GM19438 (cell line): ENCODE measurements at regions not wholly inside any gene's neighbourhood (a gene's known extent, or its start where the extent isn't known, plus 50 kb on each side); places are given as distances from the start of the nearest gene placed in this dataset.
A peak's percentile ranks its signal among the peaks of the same experiment; 100 is the strongest.
"Not testable (repeated sequence)": the region's sequence is repeated elsewhere in the genome, so short reads cannot be mapped to it uniquely, and the experiment has no call there.

Experiments
- ATAC-seq: cut with Tn5 transposase; IDR thresholded peaks from one replicate; pipeline ENCODE4 v1.9.1; 2021; ENCODE audit warnings: low read depth; ENCODE audit not compliant: unreplicated experiment

GRCh38 chr5:159493696-159494095, 163.4 kb upstream of the IL12B start:
- ATAC-seq = no peak

GRCh38 chr5:159496773-159497172, 166.5 kb upstream of the IL12B start:
- ATAC-seq = no peak

GRCh38 chr5:159497221-159497620, 166.9 kb upstream of the IL12B start:
- no peak for ATAC-seq

DNA sequence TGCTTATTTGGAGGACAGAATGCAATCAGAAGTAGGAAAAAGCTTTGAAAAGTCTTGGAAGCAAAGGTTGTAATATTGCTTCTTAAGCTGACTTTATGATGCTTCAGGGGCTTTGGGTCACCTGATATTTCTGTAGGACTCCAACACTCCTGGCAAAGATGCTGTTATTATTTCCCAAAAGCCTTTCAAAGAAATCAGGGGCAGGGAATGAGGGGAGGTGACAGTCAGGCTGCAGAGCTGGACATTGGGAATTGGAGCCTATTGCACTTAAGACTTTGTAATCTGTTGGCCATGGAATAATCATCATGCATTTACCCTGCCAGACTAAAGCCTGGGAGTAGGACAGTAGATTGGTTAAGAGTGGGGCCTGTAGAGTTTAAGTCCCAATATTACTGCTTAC, 168.3 kb upstream of the IL12B start:
- no peak for ATAC-seq

- not testable (repeated sequence) for ATAC-seq
Measured at GRCh38 chr5:159502116-159502515, 171.8 kb upstream of the IL12B start.

GRCh38 chr5:159503236-159503635, 172.9 kb upstream of the IL12B start:
- ATAC-seq = no peak

- ATAC-seq = no peak
Measured at GRCh38 chr5:159504106-159504856, 174.0 kb upstream of the IL12B start.

- no peak for ATAC-seq
Measured at GRCh38 chr5:159504857-159505304, 174.6 kb upstream of the IL12B start.

- ATAC-seq = no peak
Measured at GRCh38 chr5:159507055-159507454, 176.8 kb upstream of the IL12B start.

DNA sequence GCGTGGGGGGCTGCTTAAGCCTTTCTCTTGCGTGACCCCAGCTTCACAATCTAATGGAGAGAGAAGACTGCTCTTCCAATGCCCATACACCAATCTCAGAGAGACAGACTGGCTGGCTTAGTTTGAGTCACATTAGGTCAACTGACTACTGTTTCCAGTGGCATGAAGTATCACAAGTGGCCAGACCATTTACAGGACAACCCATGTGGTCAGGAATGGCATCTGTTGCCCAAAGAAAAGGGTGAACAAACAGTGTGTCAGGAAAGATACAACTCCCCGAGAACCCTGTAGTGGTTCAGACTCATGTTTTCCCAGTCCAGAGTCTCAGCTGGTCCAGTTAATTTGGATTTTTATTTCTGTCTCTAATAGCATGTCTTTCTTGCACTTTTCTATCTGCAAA, 177.4 kb upstream of the IL12B start:
- ATAC-seq = no peak

- ATAC-seq = no peak
Measured at GRCh38 chr5:159508344-159508743, 178.1 kb upstream of the IL12B start.

GRCh38 chr5:159509002-159509660, 178.8 kb upstream of the IL12B start:
- no peak for ATAC-seq

DNA sequence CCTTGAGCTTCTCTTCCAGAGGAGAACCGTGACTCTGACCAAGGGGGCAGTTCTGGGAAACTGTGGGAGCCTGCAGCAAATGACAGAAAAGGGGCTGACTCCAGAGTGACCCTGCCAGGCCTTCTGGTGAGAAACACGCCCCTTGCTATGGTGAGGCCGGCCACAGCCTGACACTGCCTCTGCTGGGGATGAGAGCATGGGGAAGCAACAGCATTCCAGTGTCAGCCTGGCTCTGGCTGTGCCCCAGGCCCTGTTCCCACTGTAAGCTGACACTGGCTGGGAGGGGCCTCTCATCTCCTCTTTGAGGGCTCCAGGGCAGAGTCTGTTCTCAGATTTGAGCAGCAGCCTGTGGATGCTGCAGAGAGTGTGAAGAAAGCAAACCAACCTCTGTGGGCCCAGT, 180.0 kb upstream of the IL12B start:
- ATAC-seq = no peak

DNA sequence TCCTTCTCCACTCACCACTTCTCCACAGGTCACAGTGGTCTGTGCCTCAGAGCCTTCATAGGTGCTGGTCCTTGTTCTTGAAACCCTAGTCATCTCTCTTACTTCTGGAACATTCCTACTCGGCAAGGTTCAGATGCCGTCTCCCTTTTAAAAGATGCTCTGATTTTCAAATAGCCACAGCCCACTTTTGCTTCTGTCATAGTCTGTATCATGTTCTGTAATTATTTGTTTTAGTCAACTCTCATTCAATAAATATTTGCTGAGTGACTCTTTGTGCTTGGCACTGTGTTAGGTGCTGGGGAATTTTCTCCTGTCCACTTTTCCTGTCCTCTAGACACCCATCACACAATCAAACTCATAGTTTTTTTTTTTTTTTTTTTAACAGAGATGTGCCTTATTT, 181.3 kb upstream of the IL12B start:
- ATAC-seq = no peak

DNA sequence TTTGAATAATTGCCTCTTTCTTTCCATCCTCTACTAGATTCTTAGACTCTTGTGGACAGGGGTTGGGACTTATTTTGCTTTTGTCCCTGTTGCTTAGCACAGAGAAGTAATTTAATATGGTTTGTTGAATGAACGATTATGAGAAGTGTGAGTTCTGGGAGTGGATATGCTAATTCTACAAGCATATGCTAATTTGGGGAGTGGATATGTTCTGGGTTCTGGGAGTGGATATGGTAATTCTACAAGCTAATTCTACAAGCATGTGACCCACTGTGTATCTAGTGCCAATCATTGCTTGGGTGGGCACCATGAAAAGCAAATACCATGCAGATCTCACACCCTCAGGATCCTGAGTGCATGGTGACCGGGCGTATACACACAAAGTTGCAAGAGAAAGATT, 181.8 kb upstream of the IL12B start:
- no peak for ATAC-seq

DNA sequence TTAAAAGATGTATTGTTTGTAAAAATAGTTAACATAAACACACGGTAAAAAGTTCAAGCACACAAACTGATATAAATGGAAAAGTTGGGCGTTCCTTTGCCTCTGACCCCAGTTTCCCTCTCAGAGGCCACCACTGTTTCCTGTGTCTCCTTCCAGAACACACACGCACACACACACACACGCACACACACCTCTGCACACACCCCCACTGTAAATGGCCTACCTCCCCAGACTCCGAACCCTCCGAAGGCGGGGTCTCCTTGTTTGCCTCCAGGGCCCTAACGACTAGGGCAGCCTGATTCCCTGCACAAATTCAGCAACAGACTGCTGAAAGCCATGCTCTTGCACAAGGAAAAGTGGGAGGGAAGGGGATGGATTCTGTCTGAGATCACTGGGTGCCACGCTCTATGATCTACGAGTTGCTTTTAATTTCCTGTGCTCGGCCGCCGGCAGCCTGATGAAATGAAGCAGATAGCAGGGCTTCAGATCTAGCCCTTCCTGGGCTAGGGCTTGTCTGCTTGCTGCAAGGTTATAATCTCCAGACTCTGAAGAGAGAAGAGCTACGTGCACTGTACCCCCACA, 184.0 kb upstream of the IL12B start:
- ATAC-seq = no peak

GRCh38 chr5:159515197-159515596, 184.9 kb upstream of the IL12B start:
- no peak for ATAC-seq

GRCh38 chr5:159515909-159516415, 185.7 kb upstream of the IL12B start:
- ATAC-seq = peak; percentile 87

DNA sequence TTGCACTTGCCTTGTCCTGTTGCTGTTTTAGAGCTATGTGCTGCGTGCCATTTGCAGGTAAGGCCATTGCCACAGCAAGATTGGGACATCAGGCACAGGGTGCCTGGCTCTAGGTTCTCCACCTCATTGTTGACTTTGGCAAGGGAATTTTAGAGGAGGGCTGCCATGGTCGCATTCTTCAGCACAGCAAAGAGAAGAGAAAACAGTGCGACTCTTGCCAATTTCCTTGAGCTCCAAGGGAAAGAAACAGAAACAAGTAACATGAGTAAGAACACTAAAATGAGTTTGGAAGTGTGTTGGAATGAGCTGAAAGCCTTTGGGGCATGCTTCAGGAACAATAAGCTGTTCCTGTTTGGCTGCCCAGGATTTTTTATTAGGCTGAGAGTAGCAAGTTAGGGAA, 188.1 kb upstream of the IL12B start:
- no peak for ATAC-seq

DNA sequence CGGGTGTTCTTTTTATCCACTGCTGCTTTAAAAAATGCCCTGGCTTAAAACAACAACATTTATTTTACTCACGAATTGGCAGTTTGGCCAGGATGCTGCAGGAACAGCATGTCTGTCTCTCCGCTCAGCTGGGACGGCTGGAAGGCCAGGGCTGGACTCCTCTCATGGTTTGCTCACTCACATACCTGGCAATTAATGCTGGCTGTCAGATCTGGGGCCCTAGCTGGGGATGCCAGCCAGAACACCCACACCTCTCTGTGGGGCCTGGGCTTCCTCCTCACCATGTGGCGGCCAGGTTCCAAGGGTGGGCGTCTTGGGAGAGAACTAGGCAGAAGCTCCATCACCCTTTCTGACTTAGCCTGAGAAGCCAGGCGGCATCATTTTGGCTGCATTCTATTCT, 189.1 kb upstream of the IL12B start:
- no peak for ATAC-seq

DNA sequence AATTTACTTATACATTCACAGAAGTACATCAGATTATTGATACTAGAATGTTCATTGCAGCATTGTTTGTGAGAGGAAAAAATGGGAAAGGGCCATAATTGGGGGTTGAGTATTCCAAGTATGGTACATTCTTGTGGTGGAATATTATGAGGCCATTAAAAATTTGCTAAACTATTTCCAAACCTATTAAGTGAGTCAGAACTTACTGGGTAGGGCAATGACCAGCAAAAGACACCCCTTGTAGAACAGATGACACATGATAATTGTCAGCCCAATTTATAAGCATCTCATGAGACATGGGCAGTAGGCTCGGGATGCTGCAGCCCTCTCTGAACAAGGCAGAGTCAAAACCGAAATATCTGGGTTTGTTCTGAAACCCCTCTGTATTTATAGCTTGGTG, 192.6 kb upstream of the IL12B start:
- no peak for ATAC-seq

DNA sequence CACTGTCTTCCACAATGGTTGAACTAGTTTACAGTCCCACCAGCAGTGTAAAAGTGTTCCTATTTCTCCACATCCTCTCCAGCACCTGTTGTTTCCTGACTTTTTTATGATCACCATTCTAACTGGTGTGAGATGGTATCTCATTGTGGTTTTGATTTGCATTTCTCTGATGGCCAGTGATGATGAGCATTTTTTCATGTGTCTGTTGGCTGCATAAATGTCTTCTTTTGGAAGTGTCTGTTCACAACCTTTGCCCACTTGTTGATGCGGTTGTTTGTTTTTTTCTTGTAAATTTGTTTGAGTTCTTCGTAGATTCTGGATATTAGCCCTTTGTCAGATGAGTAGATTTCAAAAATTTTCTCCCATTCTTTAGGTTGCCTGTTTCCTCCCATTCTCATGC, 194.0 kb upstream of the IL12B start:
- not testable (repeated sequence) for ATAC-seq
